ENCODE measurements at regions not wholly inside any gene's neighbourhood (a gene's known extent, or its start where the extent isn't known, plus 50 kb on each side); places are given as distances from the start of the nearest gene placed in this dataset.
"Not testable (repeated sequence)": the region's sequence is repeated elsewhere in the genome, so short reads cannot be mapped to it uniquely, and the experiment has no call there.

DNA sequence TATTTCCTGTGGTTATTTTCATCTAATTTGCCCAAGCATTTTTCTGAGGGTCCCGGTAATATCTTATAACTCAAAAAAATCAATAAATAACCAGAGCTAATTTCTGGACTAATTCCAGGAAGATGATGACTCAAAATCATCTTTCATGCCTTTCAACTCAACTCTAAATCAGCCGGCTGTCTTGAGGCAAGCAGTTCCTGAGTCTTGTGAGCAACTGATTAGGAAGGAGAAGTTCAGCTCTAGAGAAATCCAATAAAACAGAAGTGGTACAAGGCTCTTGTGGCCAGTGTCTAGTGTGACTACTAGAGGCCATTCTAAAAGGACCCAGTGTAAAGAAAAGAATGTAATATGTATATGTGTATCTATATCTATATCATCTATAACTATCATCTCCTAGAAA, 890.4 kb downstream of the TRIB2 start:
- no peak for DNase-seq (ENCODE audit: low read depth)

DNA sequence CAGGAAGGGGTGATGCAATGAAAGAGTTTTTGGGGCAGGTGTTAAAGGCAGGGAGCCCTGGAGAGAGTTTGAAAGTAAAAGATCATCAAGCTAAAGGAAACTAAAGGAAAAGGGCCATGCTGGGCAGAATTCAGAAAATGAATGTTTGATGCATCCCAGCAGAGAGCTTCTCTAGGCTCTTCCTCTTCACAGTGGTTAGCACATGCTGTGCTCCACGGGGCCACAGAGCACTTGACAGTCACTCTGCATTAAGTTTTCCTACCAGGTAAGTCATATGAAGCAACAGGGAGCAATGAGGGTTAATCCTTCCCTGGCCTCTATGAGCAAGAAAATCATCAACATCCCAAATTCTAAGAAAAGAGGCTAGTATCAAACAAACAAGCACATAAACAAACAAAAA, 895.2 kb downstream of the TRIB2 start:
- no peak for DNase-seq (ENCODE audit: low read depth)

- DNase-seq (ENCODE audit: low read depth) = no peak
Measured at GRCh38 chr2:13616059-13616458, 899.3 kb downstream of the TRIB2 start.

GRCh38 chr2:13616616-13617015, 899.9 kb downstream of the TRIB2 start:
- no peak for DNase-seq (ENCODE audit: low read depth)

GRCh38 chr2:13628122-13628521, 911.4 kb downstream of the TRIB2 start:
- DNase-seq (ENCODE audit: low read depth) = no peak

DNA sequence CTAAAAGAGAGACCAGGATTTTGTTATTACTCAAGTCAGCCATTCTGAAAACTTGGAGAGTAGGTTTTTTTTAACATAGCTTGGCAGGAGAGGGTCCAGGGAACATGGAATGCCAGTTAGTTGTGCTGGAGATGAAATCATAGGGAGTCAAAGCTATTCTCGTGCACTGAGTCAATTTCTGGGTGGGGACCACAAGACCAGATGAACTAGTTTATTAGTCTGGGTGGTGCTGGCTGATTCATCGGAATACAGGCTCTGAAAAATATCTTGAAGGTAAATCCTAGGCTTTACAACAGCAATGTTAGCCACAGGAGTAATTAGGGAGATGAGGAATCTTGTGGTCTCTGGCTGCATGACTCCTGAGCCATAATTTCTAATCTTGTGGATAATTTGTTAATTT, 921.4 kb downstream of the TRIB2 start:
- no peak for DNase-seq (ENCODE audit: low read depth)

- no peak for DNase-seq (ENCODE audit: low read depth)
Measured at GRCh38 chr2:13649918-13650317, 933.2 kb downstream of the TRIB2 start.

- DNase-seq (ENCODE audit: low read depth) = no peak
Measured at GRCh38 chr2:13650586-13651180, 933.9 kb downstream of the TRIB2 start.

DNA sequence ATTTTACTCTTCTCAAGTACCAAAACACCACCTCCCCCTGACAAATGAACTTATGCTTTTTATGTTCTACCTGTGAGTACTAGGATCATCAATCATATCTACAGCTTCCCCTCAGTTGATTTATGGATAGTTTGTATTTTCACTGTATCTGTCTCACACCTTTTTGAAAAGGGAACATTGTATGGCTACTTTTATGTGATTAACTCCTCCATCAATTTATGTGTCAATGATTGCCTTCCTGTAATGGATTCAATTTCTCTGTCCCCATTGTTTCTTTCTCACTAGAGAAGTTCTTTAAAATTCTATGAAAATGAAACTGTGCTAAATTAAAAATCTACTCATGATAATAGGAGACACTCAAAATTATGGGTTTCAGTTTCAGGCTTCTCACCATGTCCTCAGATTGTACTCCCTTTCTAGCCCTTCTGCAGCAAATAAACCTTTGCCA, 935.0 kb downstream of the TRIB2 start:
- DNase-seq (ENCODE audit: low read depth) = no peak

DNA sequence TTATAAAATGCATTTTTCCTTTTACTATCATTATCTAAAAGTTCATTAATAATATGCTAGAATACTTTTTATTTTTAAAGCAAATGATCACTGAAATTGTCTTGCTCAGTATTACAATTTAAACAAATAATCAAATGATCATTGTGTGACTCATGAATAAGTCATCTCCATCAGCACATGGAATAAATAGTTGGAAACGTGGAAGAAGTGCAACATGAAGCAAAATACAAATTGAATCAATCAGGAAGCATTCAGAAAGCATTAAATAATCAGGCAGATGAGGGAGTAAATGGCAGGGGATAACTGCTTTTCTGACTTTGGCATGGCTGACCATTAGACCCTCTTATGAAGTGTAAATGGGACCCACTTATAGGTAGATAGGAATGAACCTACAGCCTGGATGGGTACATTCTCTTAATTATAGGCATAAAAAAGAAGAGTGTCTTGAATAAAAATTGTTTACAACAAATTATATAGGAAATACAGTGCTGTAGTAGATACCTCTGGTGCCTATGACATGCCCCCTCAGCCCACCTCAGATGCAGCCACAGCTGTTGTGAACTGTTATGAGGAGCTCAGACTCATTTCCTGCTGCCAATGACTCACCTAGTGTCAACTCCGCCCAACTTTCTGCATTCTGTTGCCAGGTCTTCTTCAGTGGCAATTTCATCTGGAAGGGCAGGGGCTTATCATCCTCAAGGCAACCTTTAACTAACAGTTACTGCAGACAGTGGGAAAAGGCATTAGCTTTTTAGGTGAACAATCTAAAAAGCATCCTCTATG, 936.0 kb downstream of the TRIB2 start:
- peak; percentile 6 for DNase-seq (ENCODE audit: low read depth)

DNA sequence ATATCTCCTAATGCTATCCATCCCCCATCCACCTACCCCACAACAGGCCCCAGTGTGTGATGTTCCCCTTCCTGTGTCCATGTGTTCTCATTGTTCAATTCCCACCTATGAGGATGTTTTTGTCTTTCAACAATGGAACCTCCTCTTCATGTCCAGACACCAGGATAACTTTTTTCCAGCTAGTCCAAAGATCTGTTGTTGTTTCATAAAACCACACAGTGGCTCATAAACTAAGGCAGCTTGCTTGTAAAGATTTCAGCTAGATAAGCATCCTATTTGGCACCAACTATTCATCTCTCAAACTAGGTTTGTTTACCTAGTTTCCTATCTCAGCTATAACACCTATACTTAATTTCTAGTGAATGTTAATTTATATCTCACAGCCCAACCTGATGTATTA, 937.7 kb downstream of the TRIB2 start:
- no peak for DNase-seq (ENCODE audit: low read depth)

GRCh38 chr2:13660231-13660630, 943.5 kb downstream of the TRIB2 start:
- no peak for DNase-seq (ENCODE audit: low read depth)

DNA sequence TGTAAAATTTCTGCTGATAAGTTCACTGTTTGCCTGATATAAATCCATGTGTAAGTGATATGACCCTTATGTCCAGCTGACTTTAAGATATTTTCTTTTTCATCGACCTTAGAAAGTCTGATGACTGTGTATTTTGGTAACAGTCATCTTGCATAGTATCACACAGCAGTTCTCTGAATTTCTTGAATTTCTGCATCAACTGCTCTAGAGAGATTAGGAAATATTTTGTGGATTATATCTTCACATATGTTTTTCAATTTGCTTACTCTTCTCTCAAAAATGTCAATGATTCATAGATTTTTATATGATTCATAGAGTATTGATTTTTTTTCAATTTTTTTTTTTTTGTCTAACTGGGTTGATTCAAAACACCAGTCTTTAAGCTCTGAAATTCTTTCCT, 945.3 kb downstream of the TRIB2 start:
- DNase-seq (ENCODE audit: low read depth) = no peak

- no peak for DNase-seq (ENCODE audit: low read depth)
Measured at GRCh38 chr2:13666582-13667414, 950.1 kb downstream of the TRIB2 start.

DNA sequence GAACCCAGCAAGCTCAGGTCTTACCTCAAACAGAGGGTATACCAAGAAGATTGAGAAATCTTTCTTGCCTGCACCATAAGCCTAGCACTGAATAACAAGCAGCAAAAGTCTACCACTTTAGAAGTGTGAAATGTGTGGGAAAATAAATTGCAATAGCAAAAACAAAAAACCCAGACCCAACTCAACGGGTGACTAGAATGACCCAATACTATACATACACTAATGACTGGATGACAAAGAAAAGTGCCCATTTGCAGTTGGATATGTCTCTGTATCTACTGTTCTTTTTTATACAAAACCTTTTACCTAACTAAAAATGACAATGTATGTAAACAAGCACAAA, 950.6 kb downstream of the TRIB2 start:
- DNase-seq (ENCODE audit: low read depth) = no peak

DNA sequence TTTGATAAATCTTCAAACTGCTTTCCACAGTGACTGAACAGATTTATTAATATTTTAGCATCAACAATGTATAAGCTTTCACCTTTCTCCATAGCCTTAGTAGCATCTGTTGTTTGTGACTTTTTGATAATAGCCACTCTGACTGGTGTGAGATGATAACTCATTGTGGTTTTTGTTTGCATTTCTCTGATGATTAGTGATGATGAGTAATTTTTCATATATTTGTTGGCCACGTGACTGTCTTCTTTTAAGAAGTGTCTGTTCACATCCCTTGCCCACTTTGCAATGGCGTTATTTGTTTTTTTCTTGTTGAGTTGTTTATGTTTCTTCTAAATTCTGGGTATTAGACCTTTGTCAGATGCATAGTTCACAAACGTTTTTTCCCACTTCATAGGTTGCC, 952.9 kb downstream of the TRIB2 start:
- no peak for DNase-seq (ENCODE audit: low read depth)

GRCh38 chr2:13673821-13674220, 957.1 kb downstream of the TRIB2 start:
- not testable (repeated sequence) for DNase-seq (ENCODE audit: low read depth)

GRCh38 chr2:13676269-13676668, 956.2 kb upstream of the LRATD1 start:
- peak; percentile 26 for DNase-seq (ENCODE audit: low read depth)

DNA sequence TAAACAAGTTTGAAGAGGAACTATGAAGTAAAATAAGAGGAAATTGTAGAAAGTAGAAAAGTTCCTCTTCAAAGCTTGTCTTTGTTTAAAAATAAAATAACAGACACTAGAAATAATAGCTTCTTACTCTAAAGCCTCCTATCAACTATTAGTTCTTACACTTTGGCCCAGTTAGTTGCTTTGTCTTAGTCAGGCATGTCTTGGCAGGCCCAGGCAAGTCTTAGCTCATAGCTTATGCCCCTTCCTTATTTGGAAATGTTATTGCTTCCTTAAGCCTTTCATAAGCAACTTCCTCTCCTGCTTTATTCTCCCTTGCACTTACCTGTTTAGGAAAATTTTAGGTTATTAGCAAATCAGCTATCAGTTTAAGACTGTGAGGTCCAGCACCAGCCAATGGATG, 950.6 kb upstream of the LRATD1 start:
- peak; percentile 9 for DNase-seq (ENCODE audit: low read depth)

GRCh38 chr2:13682540-13683272, 949.8 kb upstream of the LRATD1 start:
- peak; percentile 37 for DNase-seq (ENCODE audit: low read depth)

- DNase-seq (ENCODE audit: low read depth) = no peak
Measured at GRCh38 chr2:13686262-13686661, 946.3 kb upstream of the LRATD1 start.

DNA sequence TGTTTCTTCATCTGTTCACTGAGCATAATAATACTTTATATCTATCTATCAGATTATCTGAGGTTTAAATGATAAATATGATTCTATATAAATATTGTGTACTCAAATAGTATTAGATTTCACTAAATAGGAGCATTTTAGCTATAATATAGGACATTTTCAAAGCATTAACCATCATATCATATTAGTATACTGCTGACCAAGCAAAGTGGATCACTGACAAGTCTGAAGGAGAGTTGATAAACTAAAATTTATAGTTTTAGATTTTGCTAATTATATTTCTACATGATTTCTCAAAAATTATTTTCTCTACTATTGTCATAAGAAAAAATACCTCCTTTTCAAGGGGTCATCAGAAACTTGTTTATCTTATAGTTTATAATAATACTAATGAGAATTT, 937.8 kb upstream of the LRATD1 start:
- no peak for DNase-seq (ENCODE audit: low read depth)
